MCF 10A (cell line): ENCODE measurements at regions not wholly inside any gene's neighbourhood (a gene's known extent, or its start where the extent isn't known, plus 50 kb on each side); places are given as distances from the start of the nearest gene placed in this dataset.

Experiments
- BruUV-seq: library from RNA; stranded (reverse); fragments of 400-500 nt; replicated peaks from 2 replicates; lab custom pipeline; 2021; lab: Mats Ljungman, UMichigan
- CTCF ChIA-PET: fragments of 300-600 bp; sonication (Branson Sonifier 250); formaldehyde crosslinking; extraction: SDS; loops from one replicate; lab custom pipeline; 2021; ENCODE audit warnings: antibody characterized with exemption, inconsistent platforms; lab: Yijun Ruan, JAX
- POLR2A ChIA-PET: fragments of 300-600, 350-650 bp; sonication (Branson Sonifier 250); formaldehyde crosslinking; extraction: SDS; loops from one replicate; lab custom pipeline; 2020; ENCODE audit warnings: antibody characterized with exemption, inconsistent platforms; lab: Yijun Ruan, JAX
- DNase-seq: peaks from one replicate; pipeline ENCODE4 v3.0.0-alpha.2; 2018; ENCODE audit not compliant: unreplicated experiment
- H3K27ac Mint-ChIP-seq: one replicate; pipeline ENCODE4 v1.8.0; 2022; ENCODE audit warnings: mild to moderate bottlenecking, low read depth, mixed read lengths; ENCODE audit not compliant: unreplicated experiment
- H3K27me3 Mint-ChIP-seq: one replicate; pipeline ENCODE4 v1.8.0; 2022; ENCODE audit warnings: mixed read lengths; ENCODE audit not compliant: insufficient read depth, unreplicated experiment
- H3K36me3 Mint-ChIP-seq: one replicate; pipeline ENCODE4 v1.8.0; 2022; ENCODE audit warnings: mild to moderate bottlenecking, moderate library complexity, mixed read lengths; ENCODE audit not compliant: insufficient read depth, unreplicated experiment
- H3K4me1 Mint-ChIP-seq: one replicate; pipeline ENCODE4 v1.8.0; 2022; ENCODE audit warnings: mixed read lengths; ENCODE audit not compliant: insufficient read depth, unreplicated experiment
- H3K4me3 Mint-ChIP-seq: one replicate; pipeline ENCODE4 v1.8.0; 2022; ENCODE audit warnings: mild to moderate bottlenecking, moderate library complexity, mixed read lengths; ENCODE audit not compliant: unreplicated experiment
- H3K9me3 Mint-ChIP-seq: one replicate; pipeline ENCODE4 v1.8.0; 2022; ENCODE audit warnings: mixed read lengths; ENCODE audit not compliant: unreplicated experiment
- CTCF ChIP-seq: fragments of 200-600 bp; IDR thresholded peaks from one replicate; pipeline ENCODE4 v1.8.0; 2022; ENCODE audit warnings: antibody characterized with exemption, mild to moderate bottlenecking; ENCODE audit not compliant: unreplicated experiment
- intact Hi-C: fragments of 100-400 bp; cut with micrococcal nuclease; formaldehyde crosslinking; loops from 2 replicates; pipeline ENCODE4 v1.14.1; 2022

GRCh38 chr5:136526791-136527190 is 161.4 kb upstream of the TRPC7 start:
- Mint-ChIP-seq H3K27me3 (peaks cover 48% of the 10 kb centered on the region), H3K4me1 (no peaks in the 10 kb centered on the region), H3K9me3 (no peaks in the 10 kb centered on the region), H3K36me3 (no peaks in the 10 kb centered on the region), H3K4me3 (no peak overlapping the region), H3K27ac (no peak overlapping the region)
- TF ChIP-seq CTCF, result no peak
- POLR2A ChIA-PET, result no interaction called here
- BruUV-seq, result no TSS peak
- no peak for DNase-seq
- intact Hi-C loops, result no loop called here
- CTCF ChIA-PET, result no interaction called here

- DNase-seq, result no peak
- Mint-ChIP-seq H3K36me3 (no peaks in the 10 kb centered on the region), H3K27me3 (peaks cover 56% of the 10 kb centered on the region), H3K4me1 (no peaks in the 10 kb centered on the region), H3K9me3 (no peaks in the 10 kb centered on the region), H3K27ac (no peak overlapping the region), H3K4me3 (no peak overlapping the region)
- TF ChIP-seq CTCF, result no peak
- no TSS peak for BruUV-seq
- ChIA-PET CTCF (no interaction called here), POLR2A (no interaction called here)
- intact Hi-C loops, result no loop called here
These were observed 160.7 kb upstream of the TRPC7 start for GRCh38 chr5:136526021-136526420.

- no peaks in the 10 kb centered on the region for H3K4me1 Mint-ChIP-seq
- CTCF ChIA-PET, result no interaction called here
- no peak for TF ChIP-seq CTCF
- peaks cover 60% of the 10 kb centered on the region for H3K27me3 Mint-ChIP-seq
- no peak for DNase-seq
- H3K9me3 Mint-ChIP-seq, result no peaks in the 10 kb centered on the region
- intact Hi-C loops, result no loop called here
- H3K27ac Mint-ChIP-seq, result no peak overlapping the region
- no peak overlapping the region for H3K4me3 Mint-ChIP-seq
- no peaks in the 10 kb centered on the region for H3K36me3 Mint-ChIP-seq
- POLR2A ChIA-PET, result interaction anchor here (1.1 kb wide), 1 partner anchor 168 kb away, joined by 3 read pairs; no protein-coding TSS in a partner anchor
- BruUV-seq, result no TSS peak
These were observed 160.3 kb upstream of the TRPC7 start for GRCh38 chr5:136525597-136525996.

- H3K36me3 Mint-ChIP-seq, result no peaks in the 10 kb centered on the region
- H3K4me1 Mint-ChIP-seq, result no peaks in the 10 kb centered on the region
- DNase-seq, result no peak
- H3K4me3 Mint-ChIP-seq, result no peak overlapping the region
- H3K27ac Mint-ChIP-seq, result no peak overlapping the region
- no peaks in the 10 kb centered on the region for H3K9me3 Mint-ChIP-seq
- POLR2A ChIA-PET, result interaction anchor here (0.7 kb wide), 1 partner anchor 32 kb away, joined by 3 read pairs; no protein-coding TSS in a partner anchor
- BruUV-seq, result no TSS peak
- CTCF ChIA-PET, result no interaction called here
- TF ChIP-seq CTCF, result no peak
- peaks cover 85% of the 10 kb centered on the region for H3K27me3 Mint-ChIP-seq
- intact Hi-C loops, result no loop called here
These were observed 157.0 kb upstream of the TRPC7 start for GRCh38 chr5:136522217-136522956.
